WTC11 (cell line): ENCODE measurements at regions not wholly inside any gene's neighbourhood (a gene's known extent, or its start where the extent isn't known, plus 50 kb on each side); places are given as distances from the start of the nearest gene placed in this dataset.

Experiments used
- ATAC-seq: fragments of 200-7000 bp; cut with Tn5 transposase; 2 replicates; pipeline ENCODE4 v1.10.0; 2021; ENCODE audit warnings: mild to moderate bottlenecking, moderate library complexity
- CTCF ChIA-PET: fragments of 300-600 bp; sonication (Branson Sonifier 250); formaldehyde crosslinking; loops from one replicate; lab custom pipeline; 2021; ENCODE audit warnings: antibody characterized with exemption; lab: Charles Lee
- POLR2A ChIA-PET: fragments of 350-600 bp; sonication (Branson Sonifier 250); formaldehyde crosslinking; loops from one replicate; lab custom pipeline; 2021; ENCODE audit warnings: antibody characterized with exemption; lab: Charles Lee
- DNase-seq: peaks from one replicate; pipeline ENCODE4 v3.0.0; 2021; ENCODE audit warnings: low spot score
- H3K27ac Mint-ChIP-seq: 2 replicates; pipeline ENCODE4 v1.8.0; 2021; ENCODE audit warnings: mixed read lengths
- H3K27me3 Mint-ChIP-seq: 2 replicates; pipeline ENCODE4 v1.8.0; 2021; ENCODE audit warnings: low read depth, mild to moderate bottlenecking, moderate library complexity, mixed read lengths
- H3K36me3 Mint-ChIP-seq: 2 replicates; pipeline ENCODE4 v1.8.0; 2021; ENCODE audit warnings: mixed read lengths
- H3K4me1 Mint-ChIP-seq: 2 replicates; pipeline ENCODE4 v1.8.0; 2022; ENCODE audit warnings: mixed read lengths
- H3K4me3 Mint-ChIP-seq: 2 replicates; pipeline ENCODE4 v1.8.0; 2021; ENCODE audit warnings: mild to moderate bottlenecking, moderate library complexity, mixed read lengths
- H3K9me3 Mint-ChIP-seq: 2 replicates; pipeline ENCODE4 v1.8.0; 2021; ENCODE audit warnings: mixed read lengths
- ATF6 ChIP-seq: sonication (generic); formaldehyde crosslinking; IDR thresholded peaks from 2 replicates; pipeline ENCODE4 v1.8.1; 2023; ENCODE audit warnings: mild to moderate bottlenecking, missing genetic modification reagents
- CBFB ChIP-seq: sonication (generic); formaldehyde crosslinking; IDR thresholded peaks from 2 replicates; pipeline ENCODE4 v1.8.1; 2022; ENCODE audit warnings: mild to moderate bottlenecking, low read depth, missing genetic modification reagents
- CREM ChIP-seq: sonication (generic); formaldehyde crosslinking; IDR thresholded peaks from 2 replicates; pipeline ENCODE4 v1.8.1; 2022; ENCODE audit warnings: mild to moderate bottlenecking, missing genetic modification reagents, moderate library complexity
- E2F4 ChIP-seq: sonication (generic); formaldehyde crosslinking; IDR thresholded peaks from 2 replicates; pipeline ENCODE4 v1.8.1; 2022; ENCODE audit warnings: low read depth, mild to moderate bottlenecking, moderate library complexity, missing genetic modification reagents, borderline replicate concordance
- ERG ChIP-seq: fragments of 250-450 bp; sonication (Bioruptor Pico); IDR thresholded peaks from 2 replicates; pipeline ENCODE4 v1.8.0; 2021; ENCODE audit warnings: mild to moderate bottlenecking
- ESRRA ChIP-seq: sonication (generic); formaldehyde crosslinking; IDR thresholded peaks from 2 replicates; pipeline ENCODE4 v1.8.1; 2022; ENCODE audit warnings: mild to moderate bottlenecking, missing genetic modification reagents, borderline replicate concordance
- FOXP1 ChIP-seq: sonication (generic); formaldehyde crosslinking; IDR thresholded peaks from 2 replicates; pipeline ENCODE4 v1.8.0; 2022; ENCODE audit warnings: missing genetic modification reagents, mild to moderate bottlenecking, moderate library complexity, borderline replicate concordance
- GABPB1 ChIP-seq: sonication (generic); formaldehyde crosslinking; IDR thresholded peaks from 2 replicates; pipeline ENCODE4 v1.8.1; 2023; ENCODE audit warnings: mild to moderate bottlenecking, missing genetic modification reagents
- GTF2I ChIP-seq: fragments of 250-450 bp; sonication (Bioruptor Pico); conservative IDR thresholded peaks from 2 replicates; pipeline ENCODE4 v1.4.0; 2021; ENCODE audit warnings: mild to moderate bottlenecking
- JUN ChIP-seq: sonication (generic); formaldehyde crosslinking; IDR thresholded peaks from 2 replicates; pipeline ENCODE4 v1.8.0; 2023; ENCODE audit warnings: mild to moderate bottlenecking, missing genetic modification reagents
- OVOL2 ChIP-seq: fragments of 250-450 bp; sonication (Bioruptor Pico); IDR thresholded peaks from 2 replicates; pipeline ENCODE4 v1.9.0; 2021; ENCODE audit warnings: mild to moderate bottlenecking, borderline replicate concordance
- PREB ChIP-seq: sonication (generic); formaldehyde crosslinking; IDR thresholded peaks from 2 replicates; pipeline ENCODE4 v1.8.1; 2022; ENCODE audit warnings: mild to moderate bottlenecking, missing genetic modification reagents, moderate library complexity, borderline replicate concordance
- SMAD3 ChIP-seq: sonication (generic); formaldehyde crosslinking; IDR thresholded peaks from 2 replicates; pipeline ENCODE4 v1.8.0; 2022; ENCODE audit warnings: missing genetic modification reagents, mild to moderate bottlenecking, borderline replicate concordance
- TEAD4 ChIP-seq: sonication (generic); formaldehyde crosslinking; IDR thresholded peaks from 2 replicates; pipeline ENCODE4 v1.8.0; 2022; ENCODE audit warnings: mild to moderate bottlenecking, missing genetic modification reagents
- ZNF138 ChIP-seq: sonication (generic); formaldehyde crosslinking; conservative IDR thresholded peaks from 2 replicates; pipeline ENCODE4 v1.8.1; 2022; ENCODE audit warnings: mild to moderate bottlenecking, moderate library complexity, missing genetic modification reagents
- ZNF317 ChIP-seq: sonication (generic); formaldehyde crosslinking; IDR thresholded peaks from 2 replicates; pipeline ENCODE4 v1.8.1; 2023; ENCODE audit warnings: low read depth, mild to moderate bottlenecking, moderate library complexity, missing genetic modification reagents, borderline replicate concordance
- TF ChIP-seq, protein P1 (sequence below): sonication (generic); formaldehyde crosslinking; IDR thresholded peaks from 2 replicates; pipeline ENCODE4 v1.8.0; 2023; ENCODE audit warnings: missing genetic modification reagents
- TF ChIP-seq, protein P2 (sequence below): sonication (generic); formaldehyde crosslinking; IDR thresholded peaks from 2 replicates; pipeline ENCODE4 v1.8.1; 2023; ENCODE audit warnings: mild to moderate bottlenecking, missing genetic modification reagents, moderate library complexity
- TF ChIP-seq, protein P3 (sequence below): sonication (generic); formaldehyde crosslinking; IDR thresholded peaks from 2 replicates; pipeline ENCODE4 v1.8.0; 2023; ENCODE audit warnings: mild to moderate bottlenecking, missing genetic modification reagents

- TF ChIP-seq, protein P1, sequence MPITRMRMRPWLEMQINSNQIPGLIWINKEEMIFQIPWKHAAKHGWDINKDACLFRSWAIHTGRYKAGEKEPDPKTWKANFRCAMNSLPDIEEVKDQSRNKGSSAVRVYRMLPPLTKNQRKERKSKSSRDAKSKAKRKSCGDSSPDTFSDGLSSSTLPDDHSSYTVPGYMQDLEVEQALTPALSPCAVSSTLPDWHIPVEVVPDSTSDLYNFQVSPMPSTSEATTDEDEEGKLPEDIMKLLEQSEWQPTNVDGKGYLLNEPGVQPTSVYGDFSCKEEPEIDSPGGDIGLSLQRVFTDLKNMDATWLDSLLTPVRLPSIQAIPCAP (CRISPR knock-in tag) = no peak
Measured at GRCh38 chr3:159001711-159002110, 199.9 kb downstream of the MFSD1 start (continued).

DNA sequence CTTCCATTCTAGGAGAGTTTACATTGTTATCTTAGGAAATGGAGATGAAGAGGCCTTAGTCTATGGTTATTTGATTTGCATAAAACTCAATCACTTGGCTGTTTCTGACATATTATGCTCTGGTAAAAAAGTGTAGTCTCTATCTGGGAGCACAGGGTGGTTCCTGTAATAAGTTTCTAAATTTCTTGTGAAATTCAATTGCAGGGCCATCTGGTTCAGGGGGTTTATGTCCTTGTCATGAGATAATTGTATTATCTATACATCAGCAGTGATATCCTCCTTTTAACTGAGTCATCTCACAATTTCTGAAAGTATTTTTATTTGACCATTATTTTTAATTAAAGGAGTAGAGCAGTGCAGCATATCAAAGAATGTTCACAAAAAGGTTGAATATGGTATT, 203.3 kb downstream of the MFSD1 start:
- Mint-ChIP-seq H3K27ac (no peak overlapping the region), H3K27me3 (no peaks in the 10 kb centered on the region), H3K36me3 (no peaks in the 10 kb centered on the region), H3K4me1 (no peaks in the 10 kb centered on the region), H3K9me3 (no peaks in the 10 kb centered on the region), H3K4me3 (no peak overlapping the region)
- CTCF ChIA-PET = no interaction called here
- POLR2A ChIA-PET = no interaction called here
- DNase-seq (no peak), ATAC-seq (no peak)
- TF ChIP-seq ESRRA (no peak), OVOL2 (CRISPR knock-in tag) (no peak), E2F4 (CRISPR knock-in tag) (no peak)

DNA sequence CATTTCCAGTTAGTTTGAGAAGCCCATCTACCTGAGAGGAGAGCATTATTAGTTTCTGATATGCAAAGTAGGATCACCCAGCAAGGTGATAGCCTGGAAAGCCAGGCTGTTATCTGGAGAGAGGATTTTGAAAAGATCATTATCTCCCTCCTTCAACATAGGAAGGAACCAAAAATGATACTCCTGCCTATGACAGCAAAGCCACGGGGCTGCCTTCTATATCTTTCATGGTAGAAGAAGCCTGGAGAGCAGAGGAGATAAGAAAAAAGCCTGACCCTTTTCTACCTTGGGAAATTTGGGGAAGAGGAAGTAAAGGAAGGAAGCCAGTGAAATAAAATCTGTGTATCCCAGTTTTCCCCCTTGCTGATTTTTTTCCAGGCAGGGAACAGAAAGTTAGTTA, 205.5 kb downstream of the MFSD1 start:
- CTCF ChIA-PET = no interaction called here
- no peak for TF ChIP-seq ZNF317 (CRISPR knock-in tag)
- no peak for TF ChIP-seq GABPB1 (CRISPR knock-in tag)
- TF ChIP-seq CREM (CRISPR knock-in tag) = no peak
- TF ChIP-seq GTF2I = no peak
- no peak for TF ChIP-seq FOXP1 (CRISPR knock-in tag)
- no peak for TF ChIP-seq E2F4 (CRISPR knock-in tag)
- no peak for TF ChIP-seq OVOL2 (CRISPR knock-in tag)
- TF ChIP-seq, protein P2, sequence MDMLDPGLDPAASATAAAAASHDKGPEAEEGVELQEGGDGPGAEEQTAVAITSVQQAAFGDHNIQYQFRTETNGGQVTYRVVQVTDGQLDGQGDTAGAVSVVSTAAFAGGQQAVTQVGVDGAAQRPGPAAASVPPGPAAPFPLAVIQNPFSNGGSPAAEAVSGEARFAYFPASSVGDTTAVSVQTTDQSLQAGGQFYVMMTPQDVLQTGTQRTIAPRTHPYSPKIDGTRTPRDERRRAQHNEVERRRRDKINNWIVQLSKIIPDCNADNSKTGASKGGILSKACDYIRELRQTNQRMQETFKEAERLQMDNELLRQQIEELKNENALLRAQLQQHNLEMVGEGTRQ (CRISPR knock-in tag) = no peak
- TF ChIP-seq SMAD3 (CRISPR knock-in tag) = no peak
- TF ChIP-seq, protein P1 (CRISPR knock-in tag) = no peak
- TF ChIP-seq PREB (CRISPR knock-in tag) = no peak
- TF ChIP-seq, protein P3, sequence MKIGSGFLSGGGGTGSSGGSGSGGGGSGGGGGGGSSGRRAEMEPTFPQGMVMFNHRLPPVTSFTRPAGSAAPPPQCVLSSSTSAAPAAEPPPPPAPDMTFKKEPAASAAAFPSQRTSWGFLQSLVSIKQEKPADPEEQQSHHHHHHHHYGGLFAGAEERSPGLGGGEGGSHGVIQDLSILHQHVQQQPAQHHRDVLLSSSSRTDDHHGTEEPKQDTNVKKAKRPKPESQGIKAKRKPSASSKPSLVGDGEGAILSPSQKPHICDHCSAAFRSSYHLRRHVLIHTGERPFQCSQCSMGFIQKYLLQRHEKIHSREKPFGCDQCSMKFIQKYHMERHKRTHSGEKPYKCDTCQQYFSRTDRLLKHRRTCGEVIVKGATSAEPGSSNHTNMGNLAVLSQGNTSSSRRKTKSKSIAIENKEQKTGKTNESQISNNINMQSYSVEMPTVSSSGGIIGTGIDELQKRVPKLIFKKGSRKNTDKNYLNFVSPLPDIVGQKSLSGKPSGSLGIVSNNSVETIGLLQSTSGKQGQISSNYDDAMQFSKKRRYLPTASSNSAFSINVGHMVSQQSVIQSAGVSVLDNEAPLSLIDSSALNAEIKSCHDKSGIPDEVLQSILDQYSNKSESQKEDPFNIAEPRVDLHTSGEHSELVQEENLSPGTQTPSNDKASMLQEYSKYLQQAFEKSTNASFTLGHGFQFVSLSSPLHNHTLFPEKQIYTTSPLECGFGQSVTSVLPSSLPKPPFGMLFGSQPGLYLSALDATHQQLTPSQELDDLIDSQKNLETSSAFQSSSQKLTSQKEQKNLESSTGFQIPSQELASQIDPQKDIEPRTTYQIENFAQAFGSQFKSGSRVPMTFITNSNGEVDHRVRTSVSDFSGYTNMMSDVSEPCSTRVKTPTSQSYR = no peak
- TF ChIP-seq ZNF138 (CRISPR knock-in tag) = no peak
- no peak for TF ChIP-seq JUN (CRISPR knock-in tag)
- TF ChIP-seq ERG (CRISPR knock-in tag) = no peak
- TF ChIP-seq ATF6 (CRISPR knock-in tag) = no peak
- TF ChIP-seq CBFB (CRISPR knock-in tag) = no peak
- no peak for TF ChIP-seq TEAD4

More for the DNA sequence above, 205.5 kb downstream of the MFSD1 start:
- ATAC-seq = no peak
- Mint-ChIP-seq H3K36me3 (no peaks in the 10 kb centered on the region), H3K9me3 (no peaks in the 10 kb centered on the region), H3K27me3 (no peaks in the 10 kb centered on the region), H3K4me1 (no peaks in the 10 kb centered on the region), H3K27ac (no peak overlapping the region), H3K4me3 (no peak overlapping the region)
- no peak for DNase-seq
- POLR2A ChIA-PET = no interaction called here
